HEK293 (cell line): ENCODE measurements at regions not wholly inside any gene's neighbourhood (a gene's known extent, or its start where the extent isn't known, plus 50 kb on each side); places are given as distances from the start of the nearest gene placed in this dataset.

Experiments used
- CTCF ChIA-PET: fragments of 350-600 bp; formaldehyde crosslinking; extraction: SDS; loops from one replicate; lab custom pipeline; 2021; ENCODE audit warnings: antibody characterized with exemption; lab: Yijun Ruan, JAX
- POLR2A ChIA-PET: fragments of 300-600 bp; formaldehyde crosslinking; extraction: SDS; loops from one replicate; lab custom pipeline; 2020; ENCODE audit warnings: antibody characterized with exemption, inconsistent platforms; lab: Yijun Ruan, JAX
- H3K27ac ChIP-seq: fragments of 200-500 bp; sonication (Bioruptor generic); 2 replicates; pipeline ENCODE4 v1.5.1; 2014; ENCODE audit warnings: low read depth, low read length, control low read depth, inconsistent platforms; ENCODE audit errors: extremely low read depth
- H3K36me3 ChIP-seq, 2 experiments: fragments of 200-500 bp in 1 of 2; sonication (Bioruptor generic) in 1 of 2; 1 replicate in 1 of 2; 2 replicates in 1 of 2; pipeline ENCODE4 v1.5.1; 2014 to 2017; ENCODE audit warnings: inconsistent platforms in 2 of 2, low read length in 2 of 2; ENCODE audit not compliant: control insufficient read depth in 2 of 2, insufficient read depth in 1 of 2
- H3K4me1 ChIP-seq: fragments of 200-500 bp; sonication (Bioruptor generic); 2 replicates; pipeline ENCODE4 v1.5.1; 2014; ENCODE audit warnings: mild to moderate bottlenecking, low read length, inconsistent platforms; ENCODE audit not compliant: control insufficient read depth, insufficient read depth
- H3K4me3 ChIP-seq: 2 replicates; pipeline ENCODE4 v1.5.1; 2011; ENCODE audit warnings: low read depth, mild to moderate bottlenecking, control low read depth, low read length, moderate library complexity
- H3K9me3 ChIP-seq: fragments of 200-500 bp; sonication (Bioruptor generic); 2 replicates; pipeline ENCODE4 v1.5.1; 2014; ENCODE audit warnings: low read depth, low read length, inconsistent platforms; ENCODE audit not compliant: control insufficient read depth, insufficient read depth
- BCL11A ChIP-seq: fragments of 450-650 bp; formaldehyde crosslinking; IDR thresholded peaks from 2 replicates; pipeline ENCODE4 v1.5.1; 2016; ENCODE audit warnings: low read depth, missing biosample characterization, missing genetic modification characterization
- KLF9 ChIP-seq: fragments of 450-650 bp; formaldehyde crosslinking; IDR thresholded peaks from 2 replicates; pipeline ENCODE4 v1.5.1; 2016; ENCODE audit warnings: missing biosample characterization, missing genetic modification characterization, low read depth
- MEIS1 ChIP-seq: sonication (generic); formaldehyde crosslinking; IDR thresholded peaks from 2 replicates; pipeline ENCODE4 v1.8.1; 2022; ENCODE audit warnings: missing genetic modification reagents, mild to moderate bottlenecking, borderline replicate concordance
- SCRT1 ChIP-seq: fragments of 450-650 bp; formaldehyde crosslinking; IDR thresholded peaks from 2 replicates; pipeline ENCODE4 v1.5.1; 2016; ENCODE audit warnings: missing biosample characterization, missing genetic modification characterization, borderline replicate concordance
- ZFP41 ChIP-seq: fragments of 450-650 bp; formaldehyde crosslinking; IDR thresholded peaks from 2 replicates; pipeline ENCODE4 v1.5.1; 2016; ENCODE audit warnings: missing biosample characterization, missing genetic modification characterization, borderline replicate concordance
- ZNF140 ChIP-seq: fragments of 450-650 bp; formaldehyde crosslinking; IDR thresholded peaks from 2 replicates; pipeline ENCODE4 v1.5.1; 2016; ENCODE audit warnings: missing biosample characterization, missing genetic modification characterization
- ZNF274 ChIP-seq, 2 experiments: fragments of 200-500 bp in 1 of 2; fragments of 450-650 bp in 1 of 2; sonication (Bioruptor generic) in 1 of 2; formaldehyde crosslinking in 1 of 2; IDR thresholded peaks; 2 replicates each; pipeline versions ENCODE4 v1.5.1 to v1.6.1; 2014 to 2016; ENCODE audit warnings: borderline replicate concordance in 1 of 2, inconsistent platforms in 1 of 2, low read length in 1 of 2, missing biosample characterization in 1 of 2, missing genetic modification characterization in 1 of 2
- ZNF48 ChIP-seq: fragments of 450-650 bp; formaldehyde crosslinking; IDR thresholded peaks from 2 replicates; pipeline ENCODE4 v1.5.1; 2016; ENCODE audit warnings: missing biosample characterization, missing genetic modification characterization
- ZNF561 ChIP-seq: fragments of 450-650 bp; IDR thresholded peaks from 2 replicates; pipeline ENCODE4 v1.5.1; 2018; ENCODE audit warnings: missing biosample characterization, missing genetic modification characterization, borderline replicate concordance
- ZNF585B ChIP-seq: fragments of 450-650 bp; formaldehyde crosslinking; IDR thresholded peaks from 2 replicates; pipeline ENCODE4 v1.5.1; 2016; ENCODE audit warnings: missing biosample characterization, missing genetic modification characterization
- ZNF654 ChIP-seq: fragments of 450-650 bp; formaldehyde crosslinking; IDR thresholded peaks from 2 replicates; pipeline ENCODE4 v1.5.1; 2016; ENCODE audit warnings: low read depth, missing biosample characterization, missing genetic modification characterization
- TF ChIP-seq, protein P1 (sequence below): fragments of 450-650 bp; formaldehyde crosslinking; IDR thresholded peaks from 2 replicates; pipeline ENCODE4 v1.5.1; 2016; ENCODE audit warnings: missing biosample characterization, missing genetic modification characterization
- TF ChIP-seq, protein P2 (sequence below): fragments of 450-650 bp; formaldehyde crosslinking; IDR thresholded peaks from 2 replicates; pipeline ENCODE4 v1.5.1; 2017; ENCODE audit warnings: missing biosample characterization, missing genetic modification characterization
- TF ChIP-seq, protein P3 (sequence below): fragments of 450-650 bp; formaldehyde crosslinking; IDR thresholded peaks from 2 replicates; pipeline ENCODE4 v1.5.1; 2017; ENCODE audit warnings: missing biosample characterization, missing genetic modification characterization
- TF ChIP-seq, protein P4 (sequence below): fragments of 450-650 bp; formaldehyde crosslinking; IDR thresholded peaks from 2 replicates; pipeline ENCODE4 v1.5.1; 2016; ENCODE audit warnings: missing biosample characterization, missing genetic modification characterization, low read depth

DNA sequence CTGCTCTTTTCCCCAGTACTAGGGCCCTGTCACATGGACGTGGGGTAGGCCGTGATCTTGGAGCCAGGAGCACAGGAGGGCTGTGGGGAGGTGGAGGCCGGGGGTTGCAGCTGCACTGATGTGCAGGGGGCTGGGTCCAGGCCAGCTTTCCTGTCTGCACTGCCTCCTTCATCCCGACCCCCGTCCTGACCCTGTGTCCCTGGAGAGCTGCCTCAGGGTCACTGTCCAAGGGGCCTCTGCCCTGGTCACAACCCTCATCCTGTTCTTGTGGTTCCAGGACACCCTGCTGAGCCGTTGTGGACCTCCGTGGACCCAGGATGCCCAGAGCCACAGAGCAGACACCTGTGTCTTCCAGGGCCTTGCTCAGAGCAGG lies 91.7 kb upstream of the ADRA2C start:
- POLR2A ChIA-PET, result no interaction called here
- Histone ChIP-seq H3K36me3 (no peaks in the 10 kb centered on the region), H3K27ac (no peak overlapping the region), H3K4me1 (no peaks in the 10 kb centered on the region)
- CTCF ChIA-PET, result interaction anchor here (0.5 kb wide), 1 partner anchor 39 kb away, joined by 3 read pairs; no protein-coding TSS in a partner anchor
- TF ChIP-seq ZNF140 (tag by site-specific recombination) (no peak), ZNF654 (tag by site-specific recombination) (no peak), ZNF48 (tag by site-specific recombination) (no peak)
- TF ChIP-seq, all 188 proteins: peak for 0
- H3K9me3 ChIP-seq, result no peaks in the 10 kb centered on the region
- H3K4me3 ChIP-seq, result no peak overlapping the region

DNA sequence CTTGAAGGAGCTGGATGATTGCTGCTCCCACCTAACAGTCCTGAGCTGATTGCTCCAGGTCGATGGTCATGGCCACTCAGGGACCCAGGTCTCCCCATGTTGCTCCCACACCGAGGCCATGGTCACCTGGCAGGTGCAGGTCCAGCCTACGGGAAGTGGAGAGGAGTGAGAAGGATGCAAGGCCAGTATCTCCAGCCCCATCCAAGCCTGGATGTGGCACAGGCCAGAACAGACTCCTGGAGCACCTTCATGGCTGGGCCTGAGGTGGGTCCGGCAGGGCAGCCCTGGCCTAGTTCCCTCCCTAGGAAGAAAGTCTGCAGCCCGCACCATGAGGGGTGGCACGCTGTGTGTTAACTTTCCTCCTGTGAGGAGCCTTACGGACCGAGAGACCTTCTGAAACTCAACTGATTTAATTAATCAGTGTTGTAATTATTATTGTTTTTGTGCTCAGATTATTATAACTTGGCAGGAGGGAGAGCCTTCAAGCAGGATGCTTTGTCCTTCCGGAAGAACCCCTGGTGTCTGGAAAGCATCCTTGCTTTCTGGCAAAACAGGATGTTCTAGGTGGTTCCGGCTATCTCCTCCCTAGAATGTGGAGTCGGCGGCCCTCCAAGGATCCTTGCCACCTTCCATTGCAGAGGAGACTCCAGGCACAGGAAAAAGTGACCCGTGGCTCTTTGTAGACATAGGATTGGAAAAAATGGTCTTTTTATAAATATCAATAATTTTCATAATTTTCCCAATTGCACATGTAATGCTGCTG lies 92.3 kb upstream of the ADRA2C start:
- ChIA-PET CTCF (interaction anchor here (0.5 to 0.6 kb wide), 2 partner anchors 40 to 109 kb away, joined by 3 read pairs; no protein-coding TSS in a partner anchor), POLR2A (no interaction called here)
- Histone ChIP-seq H3K4me1 (no peaks in the 10 kb centered on the region), H3K36me3 (no peaks in the 10 kb centered on the region), H3K27ac (no peak overlapping the region), H3K9me3 (no peaks in the 10 kb centered on the region), H3K4me3 (no peak overlapping the region)
- TF ChIP-seq MEIS1 (CRISPR knock-in tag) (no peak), BCL11A (tag by site-specific recombination) (no peak), KLF9 (tag by site-specific recombination) (no peak)

DNA sequence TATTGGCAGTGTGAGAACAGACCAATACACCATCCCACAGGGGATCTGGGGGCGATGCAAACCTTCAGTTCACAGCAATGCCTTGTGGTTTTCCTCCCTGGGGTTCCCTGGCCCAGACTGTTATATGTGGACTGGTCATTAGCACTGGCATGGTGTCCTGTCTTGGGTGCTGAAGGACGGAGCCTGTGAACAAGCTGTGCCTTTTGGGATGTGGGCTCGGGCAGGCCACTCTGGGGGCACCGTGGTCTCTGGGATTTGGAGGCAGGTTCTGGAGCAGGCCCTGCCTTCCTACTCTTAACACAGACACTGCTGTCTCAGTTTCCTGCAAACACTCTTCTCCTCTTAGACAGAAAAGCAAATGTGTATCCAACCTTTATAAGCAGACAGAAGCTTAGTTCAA lies 93.0 kb upstream of the ADRA2C start:
- no peak for TF ChIP-seq ZNF561 (tag by site-specific recombination)
- TF ChIP-seq ZFP41 (tag by site-specific recombination), result no peak
- TF ChIP-seq, protein P1, sequence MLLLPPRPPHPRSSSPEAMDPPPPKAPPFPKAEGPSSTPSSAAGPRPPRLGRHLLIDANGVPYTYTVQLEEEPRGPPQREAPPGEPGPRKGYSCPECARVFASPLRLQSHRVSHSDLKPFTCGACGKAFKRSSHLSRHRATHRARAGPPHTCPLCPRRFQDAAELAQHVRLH, result no peak
- TF ChIP-seq, protein P2, sequence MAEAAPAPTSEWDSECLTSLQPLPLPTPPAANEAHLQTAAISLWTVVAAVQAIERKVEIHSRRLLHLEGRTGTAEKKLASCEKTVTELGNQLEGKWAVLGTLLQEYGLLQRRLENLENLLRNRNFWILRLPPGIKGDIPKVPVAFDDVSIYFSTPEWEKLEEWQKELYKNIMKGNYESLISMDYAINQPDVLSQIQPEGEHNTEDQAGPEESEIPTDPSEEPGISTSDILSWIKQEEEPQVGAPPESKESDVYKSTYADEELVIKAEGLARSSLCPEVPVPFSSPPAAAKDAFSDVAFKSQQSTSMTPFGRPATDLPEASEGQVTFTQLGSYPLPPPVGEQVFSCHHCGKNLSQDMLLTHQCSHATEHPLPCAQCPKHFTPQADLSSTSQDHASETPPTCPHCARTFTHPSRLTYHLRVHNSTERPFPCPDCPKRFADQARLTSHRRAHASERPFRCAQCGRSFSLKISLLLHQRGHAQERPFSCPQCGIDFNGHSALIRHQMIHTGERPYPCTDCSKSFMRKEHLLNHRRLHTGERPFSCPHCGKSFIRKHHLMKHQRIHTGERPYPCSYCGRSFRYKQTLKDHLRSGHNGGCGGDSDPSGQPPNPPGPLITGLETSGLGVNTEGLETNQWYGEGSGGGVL (tag by site-specific recombination), result no peak
- TF ChIP-seq SCRT1 (tag by site-specific recombination), result no peak
- no peak for TF ChIP-seq ZNF274 (IDR thresholded peaks at IDR 0.05; ENCODE audit: low read length)
- TF ChIP-seq ZNF274 (tag by site-specific recombination; IDR thresholded peaks at IDR 0.05; ENCODE audit: borderline replicate concordance), result no peak
- TF ChIP-seq, protein P3, sequence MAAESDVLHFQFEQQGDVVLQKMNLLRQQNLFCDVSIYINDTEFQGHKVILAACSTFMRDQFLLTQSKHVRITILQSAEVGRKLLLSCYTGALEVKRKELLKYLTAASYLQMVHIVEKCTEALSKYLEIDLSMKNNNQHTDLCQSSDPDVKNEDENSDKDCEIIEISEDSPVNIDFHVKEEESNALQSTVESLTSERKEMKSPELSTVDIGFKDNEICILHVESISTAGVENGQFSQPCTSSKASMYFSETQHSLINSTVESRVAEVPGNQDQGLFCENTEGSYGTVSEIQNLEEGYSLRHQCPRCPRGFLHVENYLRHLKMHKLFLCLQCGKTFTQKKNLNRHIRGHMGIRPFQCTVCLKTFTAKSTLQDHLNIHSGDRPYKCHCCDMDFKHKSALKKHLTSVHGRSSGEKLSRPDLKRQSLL (tag by site-specific recombination), result no peak
- TF ChIP-seq, protein P4, sequence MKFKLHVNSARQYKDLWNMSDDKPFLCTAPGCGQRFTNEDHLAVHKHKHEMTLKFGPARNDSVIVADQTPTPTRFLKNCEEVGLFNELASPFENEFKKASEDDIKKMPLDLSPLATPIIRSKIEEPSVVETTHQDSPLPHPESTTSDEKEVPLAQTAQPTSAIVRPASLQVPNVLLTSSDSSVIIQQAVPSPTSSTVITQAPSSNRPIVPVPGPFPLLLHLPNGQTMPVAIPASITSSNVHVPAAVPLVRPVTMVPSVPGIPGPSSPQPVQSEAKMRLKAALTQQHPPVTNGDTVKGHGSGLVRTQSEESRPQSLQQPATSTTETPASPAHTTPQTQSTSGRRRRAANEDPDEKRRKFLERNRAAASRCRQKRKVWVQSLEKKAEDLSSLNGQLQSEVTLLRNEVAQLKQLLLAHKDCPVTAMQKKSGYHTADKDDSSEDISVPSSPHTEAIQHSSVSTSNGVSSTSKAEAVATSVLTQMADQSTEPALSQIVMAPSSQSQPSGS (tag by site-specific recombination), result no peak
- TF ChIP-seq ZNF585B (tag by site-specific recombination), result no peak
- ChIA-PET POLR2A (no interaction called here), CTCF (no interaction called here)
- Histone ChIP-seq H3K27ac (no peak overlapping the region), H3K36me3 (no peaks in the 10 kb centered on the region), H3K9me3 (no peaks in the 10 kb centered on the region), H3K4me3 (no peak overlapping the region), H3K4me1 (no peaks in the 10 kb centered on the region)
